Upper lobe of left lung (tissue), 4 donors: ENCODE measurements at regions not wholly inside any gene's neighbourhood (a gene's known extent, or its start where the extent isn't known, plus 50 kb on each side); places are given as distances from the start of the nearest gene placed in this dataset.

Source experiments
- EP300 ChIP-seq, 4 donors: sonication (generic); formaldehyde crosslinking; IDR thresholded peaks; one replicate each; pipeline ENCODE4 v1.5.1; 2017; ENCODE audit warnings: antibody characterized with exemption in 4 of 4, control low read depth in 2 of 4
- POLR2AphosphoS5 ChIP-seq, 2 donors: sonication (generic); formaldehyde crosslinking; IDR thresholded peaks; one replicate each; pipeline ENCODE4 v1.5.1; 2017; ENCODE audit warnings: antibody characterized with exemption in 2 of 2
- TF ChIP-seq, protein P1 (sequence below), 6 experiments: fragments of 450-650 bp in 4 of 6; fragments of 200-600 bp in 2 of 6; sonication (generic) in 2 of 6; IDR thresholded peaks; one replicate each; pipeline ENCODE4 v1.5.1; 2016 to 2019; ENCODE audit warnings: antibody characterized with exemption in 6 of 6

DNA sequence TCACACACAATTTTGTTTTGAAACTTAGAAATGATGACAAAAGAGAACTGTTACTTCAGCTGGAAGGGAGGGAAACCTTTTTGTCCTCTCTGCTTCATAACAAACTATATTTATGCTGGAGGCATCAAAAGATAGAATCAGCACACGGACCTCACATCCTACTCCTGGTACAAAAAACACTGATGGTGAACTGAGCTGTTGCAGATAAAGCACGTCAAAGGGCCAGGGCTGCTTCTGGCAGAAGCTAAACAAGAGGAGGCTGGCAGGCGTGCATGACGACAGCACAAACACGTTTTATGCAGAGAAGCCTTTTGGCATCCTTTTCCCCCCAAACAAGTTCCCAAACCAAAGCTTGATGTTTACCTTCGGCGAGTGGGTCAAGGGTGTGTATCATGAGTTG is 169.6 kb downstream of the SLC24A2 start:
- no peak for TF ChIP-seq POLR2AphosphoS5 (IDR thresholded peaks at IDR 0.05)
- TF ChIP-seq EP300 (IDR thresholded peaks at IDR 0.05), result no peak
- TF ChIP-seq, protein P1, sequence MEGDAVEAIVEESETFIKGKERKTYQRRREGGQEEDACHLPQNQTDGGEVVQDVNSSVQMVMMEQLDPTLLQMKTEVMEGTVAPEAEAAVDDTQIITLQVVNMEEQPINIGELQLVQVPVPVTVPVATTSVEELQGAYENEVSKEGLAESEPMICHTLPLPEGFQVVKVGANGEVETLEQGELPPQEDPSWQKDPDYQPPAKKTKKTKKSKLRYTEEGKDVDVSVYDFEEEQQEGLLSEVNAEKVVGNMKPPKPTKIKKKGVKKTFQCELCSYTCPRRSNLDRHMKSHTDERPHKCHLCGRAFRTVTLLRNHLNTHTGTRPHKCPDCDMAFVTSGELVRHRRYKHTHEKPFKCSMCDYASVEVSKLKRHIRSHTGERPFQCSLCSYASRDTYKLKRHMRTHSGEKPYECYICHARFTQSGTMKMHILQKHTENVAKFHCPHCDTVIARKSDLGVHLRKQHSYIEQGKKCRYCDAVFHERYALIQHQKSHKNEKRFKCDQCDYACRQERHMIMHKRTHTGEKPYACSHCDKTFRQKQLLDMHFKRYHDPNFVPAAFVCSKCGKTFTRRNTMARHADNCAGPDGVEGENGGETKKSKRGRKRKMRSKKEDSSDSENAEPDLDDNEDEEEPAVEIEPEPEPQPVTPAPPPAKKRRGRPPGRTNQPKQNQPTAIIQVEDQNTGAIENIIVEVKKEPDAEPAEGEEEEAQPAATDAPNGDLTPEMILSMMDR (IDR thresholded peaks at IDR 0.05), result no peak
